Stimulated activated CD4-positive, alpha-beta T cell treated with anti-CD3 and anti-CD28 coated beads, Interleukin-1b, Interleukin-23, amount 100 ng/mL, for 4 hours (primary cell): ENCODE measurements at regions not wholly inside any gene's neighbourhood (a gene's known extent, or its start where the extent isn't known, plus 50 kb on each side); places are given as distances from the start of the nearest gene placed in this dataset.

ENCODE experiments used
- DNase-seq, 2 donors: peaks; one replicate each; pipeline ENCODE4 v3.0.0-alpha.2; 2020; ENCODE audit warnings: low read depth in 2 of 2

DNA sequence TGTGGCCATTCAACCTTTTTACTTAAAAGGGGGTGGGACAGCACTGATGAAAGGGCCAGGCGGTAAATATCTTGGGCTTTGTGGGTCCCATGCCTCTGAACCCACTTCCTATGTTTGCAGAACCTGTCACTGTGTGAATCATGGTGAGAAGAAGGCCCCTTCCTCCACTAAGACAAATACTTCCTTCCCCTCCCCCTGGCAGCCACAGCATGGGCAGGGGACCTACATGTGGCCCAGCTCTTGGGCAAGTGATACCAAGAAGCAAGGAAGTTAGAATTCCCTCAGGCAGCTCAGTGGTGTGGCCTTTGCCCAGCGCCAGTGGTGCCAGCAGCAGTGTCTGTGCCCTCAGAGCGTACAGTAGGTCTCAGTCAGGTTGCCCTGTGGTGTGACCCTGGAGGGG is 168.6 kb downstream of the TRIM33 start:
- no peak for DNase-seq

DNA sequence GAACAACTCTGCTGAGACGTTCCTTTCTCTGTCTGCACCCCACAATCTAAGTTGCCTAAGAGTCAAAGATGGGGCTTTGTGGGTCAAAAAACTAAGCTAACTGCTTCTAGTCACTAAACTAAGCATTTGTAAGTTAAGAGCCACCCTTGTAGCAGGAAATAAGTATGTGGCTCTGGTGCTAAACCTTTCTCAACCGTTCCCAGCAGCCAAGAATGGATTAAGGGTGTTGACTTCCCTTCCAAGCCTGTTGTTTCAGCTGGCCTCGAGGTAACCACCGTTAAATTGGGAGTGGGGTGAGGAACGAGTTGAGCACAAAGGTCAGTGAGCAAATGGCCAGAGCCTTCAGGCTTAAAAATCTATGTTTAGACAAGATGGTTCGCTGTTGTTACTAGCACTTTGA is 169.1 kb downstream of the TRIM33 start:
- no peak for DNase-seq

DNA sequence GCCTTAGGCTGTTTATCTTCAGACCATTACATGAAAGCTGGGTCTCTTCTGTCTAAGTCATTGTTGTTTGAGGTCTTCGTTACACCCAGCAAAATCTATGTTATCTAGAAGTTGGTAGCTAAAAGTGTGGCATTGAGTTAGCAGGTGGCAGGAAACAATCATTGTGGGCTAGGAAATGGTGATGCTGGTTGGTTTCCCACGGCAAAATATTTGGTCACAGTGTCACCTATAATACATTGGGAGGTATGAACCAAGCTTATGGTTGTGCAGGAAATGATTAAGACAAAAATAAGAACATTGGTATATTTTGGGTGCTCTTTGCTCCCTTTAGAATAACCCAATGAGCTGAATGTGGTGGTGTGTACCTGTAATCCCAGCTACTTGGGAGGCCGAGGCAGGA is 169.7 kb downstream of the TRIM33 start:
- no peak for DNase-seq

DNA sequence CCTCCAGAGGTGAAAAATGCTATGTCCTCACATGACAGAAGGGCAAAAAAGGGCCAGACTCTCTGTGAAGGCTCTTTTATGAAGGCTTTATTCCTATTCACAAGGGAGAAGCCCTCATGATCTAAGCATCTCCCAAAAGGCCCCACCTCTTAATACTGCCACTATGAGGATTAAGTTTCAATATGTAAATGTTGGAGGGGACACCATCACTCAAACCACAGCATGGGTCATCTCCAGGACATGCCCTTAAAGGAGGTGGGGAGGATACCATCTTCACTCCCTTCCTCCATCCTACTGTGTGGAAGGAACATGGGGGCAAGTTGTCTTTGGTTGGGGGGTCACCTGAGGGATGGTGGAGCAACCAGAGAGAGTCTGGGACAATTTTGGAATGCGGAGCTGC is 170.1 kb downstream of the TRIM33 start:
- DNase-seq, result no peak

DNA sequence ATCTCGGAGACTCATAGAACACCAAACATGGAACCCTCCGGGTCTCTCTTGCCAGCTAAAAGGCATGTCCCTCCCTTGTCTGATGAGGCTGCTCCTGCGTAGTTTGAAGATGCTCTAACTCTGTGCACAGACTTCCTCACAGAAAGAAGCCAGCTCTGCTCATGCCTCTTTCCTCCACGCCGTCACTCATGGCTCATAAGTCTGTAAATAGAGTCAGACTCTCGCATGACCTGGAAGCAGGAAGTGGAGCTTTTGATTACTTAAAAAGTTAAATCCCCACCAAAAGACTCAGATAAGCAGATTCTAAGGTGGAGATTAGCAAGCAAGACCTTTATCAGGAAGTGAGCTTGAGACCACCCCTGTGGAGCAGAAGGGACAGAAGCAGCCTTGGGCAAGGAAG is 171.6 kb downstream of the TRIM33 start:
- DNase-seq, result no peak

DNA sequence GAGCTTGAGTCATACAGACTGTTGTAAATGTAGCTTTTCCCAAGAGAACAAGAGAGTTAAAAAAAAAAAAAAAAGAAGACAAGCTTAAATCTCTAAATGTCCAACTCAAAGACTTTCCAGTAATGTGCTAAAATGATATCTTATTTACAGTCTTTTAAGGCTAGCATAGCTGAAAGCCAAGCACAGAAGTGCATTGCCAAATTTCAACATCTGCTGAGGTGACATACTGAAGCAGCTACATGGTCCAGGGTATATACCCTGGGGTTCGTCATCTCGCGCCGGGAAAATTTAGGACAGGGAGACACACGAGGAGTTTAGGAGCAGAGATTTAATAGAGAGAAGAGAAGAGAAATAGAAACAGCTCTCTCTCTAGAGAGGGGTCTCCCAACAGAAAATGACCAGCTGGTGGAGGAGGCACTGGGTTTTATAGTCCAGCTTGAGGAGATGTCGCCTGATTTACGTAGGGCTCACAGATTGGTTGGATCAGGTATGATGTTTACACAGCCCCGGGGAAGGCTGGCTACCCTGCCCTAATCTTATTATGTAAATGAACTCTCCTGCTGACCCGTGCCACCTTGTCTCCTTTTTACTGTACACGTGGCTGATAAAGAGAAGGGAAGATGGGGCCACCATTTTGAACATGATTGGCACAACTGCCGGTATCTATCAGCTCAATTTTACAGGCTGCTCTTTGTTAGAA is 172.7 kb downstream of the TRIM33 start:
- no peak for DNase-seq

DNA sequence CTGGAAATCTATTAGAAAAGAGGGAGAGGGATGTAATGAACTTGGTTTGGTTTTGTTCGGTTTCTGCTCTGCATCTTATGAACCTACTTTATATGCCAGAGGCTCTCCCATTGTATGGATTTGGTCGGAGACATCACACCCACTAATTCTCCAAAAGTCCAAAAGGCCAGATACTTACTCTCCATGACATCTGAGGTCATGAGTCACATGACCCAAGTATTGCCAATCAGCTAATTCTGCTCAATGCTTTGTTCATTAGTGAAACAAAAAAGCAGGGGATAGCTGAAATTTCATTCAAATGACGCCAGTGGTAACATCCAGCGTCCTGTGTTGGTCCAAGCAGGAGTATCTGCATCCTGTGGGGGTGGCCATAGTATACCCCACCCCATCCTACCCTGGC is 173.6 kb downstream of the TRIM33 start:
- no peak for DNase-seq

DNA sequence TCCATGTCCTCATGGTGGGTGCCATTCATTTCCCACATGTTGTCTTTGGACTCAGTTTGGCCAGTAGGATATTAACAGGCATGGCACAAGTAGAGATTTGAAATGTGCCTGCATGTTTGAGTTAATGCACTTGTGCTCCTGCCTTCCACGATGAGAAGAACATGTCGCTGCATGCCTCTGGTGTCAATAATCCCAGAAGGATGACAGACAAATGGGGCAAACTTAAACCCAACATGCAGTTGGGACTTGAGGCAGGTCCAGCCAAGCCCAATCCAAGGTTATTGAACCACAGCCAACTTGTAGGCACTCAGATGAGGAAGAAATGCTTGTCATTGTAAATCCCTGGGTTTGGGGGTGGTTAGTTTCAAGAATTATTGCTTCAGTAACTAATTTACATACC is 174.6 kb downstream of the TRIM33 start:
- DNase-seq, result no peak

DNA sequence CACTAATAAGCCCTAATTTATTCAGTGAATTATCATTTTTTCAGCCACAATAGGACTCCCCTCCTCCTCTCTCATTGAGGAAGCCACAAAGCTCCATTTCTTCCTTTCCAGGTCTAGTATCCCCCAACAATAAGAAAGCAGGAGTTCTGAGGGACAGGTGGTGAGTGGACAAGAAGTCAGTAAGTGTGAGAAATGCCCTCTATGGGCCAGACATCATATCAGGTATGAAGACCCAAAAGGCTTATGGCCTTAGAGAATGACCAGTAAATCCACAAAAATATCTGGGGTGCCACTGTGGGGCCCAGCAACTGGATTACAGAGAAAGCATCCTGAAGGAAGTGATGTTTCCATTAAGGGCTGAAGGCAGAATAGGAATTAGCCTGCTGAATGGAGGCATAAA is 175.7 kb downstream of the TRIM33 start:
- no peak for DNase-seq

DNA sequence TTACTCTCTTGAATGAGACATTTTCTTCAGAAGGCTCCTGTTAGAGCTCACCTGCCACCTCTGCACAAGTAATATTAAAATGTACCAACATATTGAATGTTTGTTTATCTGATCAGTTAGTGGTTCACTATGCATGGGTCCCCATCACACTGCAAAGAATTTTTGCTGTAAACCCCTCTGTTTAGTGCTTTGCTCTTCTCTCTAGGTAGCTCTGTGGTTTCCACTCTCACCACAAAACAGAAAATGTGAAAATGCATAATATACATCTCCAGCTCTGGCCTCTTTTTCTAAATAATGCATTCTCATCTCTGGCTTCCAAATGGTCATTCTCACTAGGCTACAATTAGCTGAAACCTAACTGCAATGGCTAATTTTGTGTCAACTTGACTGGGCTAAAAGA is 176.7 kb downstream of the TRIM33 start:
- no peak for DNase-seq

DNA sequence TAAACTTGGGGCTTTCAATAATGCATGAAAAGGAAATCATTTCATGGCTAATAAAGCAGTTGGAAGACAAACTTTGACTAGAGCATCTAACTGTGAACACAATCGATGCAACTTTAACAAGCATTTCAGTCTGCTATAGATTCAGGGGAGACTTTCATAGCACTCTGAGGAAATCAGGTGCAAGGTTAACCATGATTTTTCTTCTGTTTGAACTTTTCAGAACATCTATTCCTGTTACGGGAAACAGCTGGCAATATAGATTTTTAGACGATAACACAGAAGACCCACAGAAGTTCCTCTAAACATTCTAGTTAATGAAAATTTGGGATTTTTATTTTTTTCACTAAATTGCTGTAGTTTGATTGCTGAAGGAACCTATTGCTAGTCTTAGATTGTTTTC is 177.3 kb downstream of the TRIM33 start:
- no peak for DNase-seq

DNA sequence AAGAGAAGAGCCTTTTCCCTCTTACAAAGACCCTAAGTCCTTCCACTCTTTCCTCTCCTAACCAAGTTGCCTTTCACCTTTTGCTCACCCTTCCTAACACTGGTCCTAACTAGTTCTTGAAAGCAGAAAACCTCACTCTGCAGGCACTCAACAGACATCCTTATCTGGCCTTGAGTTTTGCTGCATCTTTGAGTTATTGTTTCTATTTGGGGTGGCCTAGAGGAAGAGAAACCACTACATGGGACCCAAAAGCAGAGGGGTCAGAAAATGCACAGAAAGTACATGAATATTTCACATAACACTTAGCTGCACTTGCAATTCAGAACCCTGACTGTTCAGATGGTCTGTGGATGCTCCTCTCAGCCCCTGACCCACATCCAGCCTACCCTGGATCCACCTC is 178.3 kb upstream of the SYT6 start:
- no peak for DNase-seq

DNA sequence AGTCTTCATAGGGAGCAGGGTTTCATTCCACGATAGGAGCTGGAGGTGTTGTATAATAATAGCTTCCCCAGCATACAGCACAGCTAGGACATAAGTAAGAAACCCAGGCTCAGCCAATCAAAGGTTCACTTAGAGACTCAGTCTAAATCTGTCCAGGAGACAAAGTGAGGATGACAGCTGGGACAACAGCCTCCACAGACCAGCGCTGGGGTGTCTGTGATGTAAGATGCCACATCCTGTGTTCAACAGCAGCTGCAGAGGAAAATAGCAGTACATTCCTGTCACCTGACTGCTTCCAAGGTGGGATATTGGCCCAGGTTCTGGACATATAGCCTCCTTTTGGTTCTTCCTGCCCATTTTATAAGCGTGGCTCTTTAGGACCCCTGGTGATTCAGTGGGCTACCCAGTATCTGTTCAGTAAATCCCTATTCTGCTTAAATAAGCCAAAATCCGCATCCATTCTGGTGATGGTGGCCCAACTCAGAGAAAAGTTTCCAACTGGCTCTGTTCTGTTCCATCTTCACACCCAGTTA is 176.8 kb upstream of the SYT6 start:
- no peak for DNase-seq

DNA sequence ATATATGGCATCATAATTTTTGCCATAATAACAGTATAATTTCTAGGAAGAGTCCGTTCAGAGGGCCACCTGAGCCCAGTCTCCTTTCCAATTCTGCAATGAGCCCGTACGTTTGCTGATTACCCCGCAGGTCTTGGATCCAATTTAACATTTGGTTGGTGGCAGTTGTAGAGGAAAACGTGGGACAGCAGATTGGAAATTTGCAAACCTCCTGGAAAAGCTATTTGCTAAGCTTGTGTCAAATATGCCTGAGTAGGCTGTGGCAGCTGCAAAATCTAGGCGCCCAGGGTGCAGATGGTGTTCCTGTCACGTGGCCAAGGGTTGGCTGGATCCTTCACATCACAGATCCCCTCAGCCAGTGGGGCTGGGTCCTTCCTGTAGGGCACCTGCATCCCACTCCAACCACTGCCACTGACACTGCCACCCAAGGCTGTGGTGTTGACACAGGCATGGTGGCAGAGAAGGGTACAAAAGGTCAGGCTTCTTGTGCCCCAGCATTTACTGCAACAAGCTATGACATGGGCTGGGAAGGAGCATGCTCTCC is 174.8 kb upstream of the SYT6 start:
- no peak for DNase-seq

DNA sequence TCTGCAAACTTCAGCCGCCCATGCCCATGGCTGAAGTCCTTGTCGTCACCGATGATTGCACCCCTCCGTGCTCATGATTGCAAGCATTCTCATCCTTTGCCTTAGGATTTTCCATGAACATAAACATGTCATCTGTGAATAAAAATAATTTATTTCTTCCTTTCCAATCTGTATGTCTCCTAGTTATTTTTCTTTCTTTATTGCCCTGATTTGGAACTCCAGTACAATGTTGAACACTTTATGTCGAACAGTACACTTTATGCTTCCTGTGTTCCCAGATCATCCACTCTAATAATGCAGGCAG is 170.9 kb upstream of the SYT6 start:
- DNase-seq, result no peak

DNA sequence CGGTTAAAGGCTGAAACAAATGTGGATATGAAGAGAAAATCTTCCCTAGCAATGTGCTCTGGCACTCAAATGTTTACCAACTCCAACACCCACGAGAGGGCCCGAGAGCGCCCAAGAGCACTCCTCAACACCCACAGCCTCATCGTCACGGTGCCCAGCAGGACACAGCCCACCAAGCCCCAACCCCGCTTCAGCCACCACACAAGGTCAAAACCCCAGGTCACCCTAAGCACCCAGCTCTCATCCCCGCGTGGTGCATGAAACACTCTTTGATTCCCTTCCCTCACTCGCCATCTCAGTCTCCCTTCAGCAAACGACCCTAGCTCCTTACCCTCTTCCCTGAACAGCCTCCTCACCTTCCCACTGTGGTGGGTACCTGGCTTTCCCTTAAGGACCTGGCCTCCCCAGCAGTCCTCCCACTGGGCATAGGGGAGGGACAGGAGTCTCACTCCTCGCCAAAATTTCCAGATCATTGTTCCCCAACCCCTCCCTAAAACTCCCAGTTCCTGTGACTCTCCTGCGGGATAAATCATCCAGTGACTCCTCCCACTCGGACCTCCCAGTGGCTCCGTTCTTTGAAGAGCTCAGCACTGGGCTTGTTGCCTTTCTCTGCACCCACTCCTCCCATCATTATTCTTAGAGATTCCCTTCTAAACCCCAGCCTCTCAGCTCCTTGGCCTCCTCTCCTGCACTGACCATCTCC is 170.4 kb upstream of the SYT6 start:
- no peak for DNase-seq

DNA sequence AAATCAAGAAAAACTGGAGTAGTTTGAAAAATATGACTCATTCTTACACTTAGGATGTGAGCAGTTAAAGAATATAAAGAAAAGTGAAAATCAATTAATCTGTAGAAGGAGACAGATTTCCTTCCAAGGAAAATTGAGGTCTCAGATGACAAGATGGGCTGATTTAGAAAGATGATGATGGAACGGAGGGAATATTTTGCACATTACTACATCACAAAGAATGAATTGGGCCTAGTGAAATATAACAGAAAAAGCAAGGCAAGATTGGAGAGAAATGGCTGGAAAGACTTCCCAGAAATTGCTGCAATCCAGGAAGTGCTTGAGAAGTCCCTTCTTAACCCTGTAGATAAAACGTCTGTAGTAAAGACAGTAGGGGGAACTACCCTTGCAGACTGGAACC is 169.1 kb upstream of the SYT6 start:
- DNase-seq, result no peak

DNA sequence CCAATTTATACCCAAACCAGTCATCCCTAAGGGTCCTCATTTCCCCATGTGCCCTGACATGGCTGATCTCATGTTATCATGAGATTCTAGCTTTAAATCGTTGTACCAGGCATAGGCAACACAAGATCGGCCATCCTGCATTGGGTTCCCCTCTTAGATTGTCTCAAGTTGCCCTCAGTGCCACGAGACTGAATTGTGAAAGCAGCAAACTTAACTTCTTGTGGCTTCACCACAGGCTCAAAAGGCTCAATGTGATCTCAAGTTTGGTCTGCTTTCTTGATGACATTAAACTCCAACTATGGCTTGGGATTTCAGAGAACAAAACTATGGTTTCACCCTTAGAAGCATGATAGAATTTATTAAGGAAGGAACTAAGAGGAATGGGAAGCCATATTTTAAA is 168.5 kb upstream of the SYT6 start:
- no peak for DNase-seq

DNA sequence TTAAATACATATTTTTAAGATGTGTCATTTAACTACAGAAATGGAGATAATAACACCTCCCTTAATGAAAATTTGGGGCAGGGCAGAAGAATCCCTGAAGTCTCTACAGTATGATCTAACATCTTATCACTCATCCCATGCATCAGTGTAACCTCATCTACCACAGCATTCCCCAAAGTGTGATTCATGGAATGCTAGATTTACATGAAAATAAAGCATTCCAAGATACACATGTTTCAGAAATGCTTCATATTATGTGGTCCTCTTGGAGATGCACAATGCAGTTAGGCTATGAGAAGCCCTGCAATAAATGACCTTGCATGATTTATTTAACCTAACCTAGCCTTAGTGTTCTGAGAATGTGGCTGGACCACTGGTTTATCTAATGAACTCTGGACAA is 166.9 kb upstream of the SYT6 start:
- DNase-seq, result no peak

DNA sequence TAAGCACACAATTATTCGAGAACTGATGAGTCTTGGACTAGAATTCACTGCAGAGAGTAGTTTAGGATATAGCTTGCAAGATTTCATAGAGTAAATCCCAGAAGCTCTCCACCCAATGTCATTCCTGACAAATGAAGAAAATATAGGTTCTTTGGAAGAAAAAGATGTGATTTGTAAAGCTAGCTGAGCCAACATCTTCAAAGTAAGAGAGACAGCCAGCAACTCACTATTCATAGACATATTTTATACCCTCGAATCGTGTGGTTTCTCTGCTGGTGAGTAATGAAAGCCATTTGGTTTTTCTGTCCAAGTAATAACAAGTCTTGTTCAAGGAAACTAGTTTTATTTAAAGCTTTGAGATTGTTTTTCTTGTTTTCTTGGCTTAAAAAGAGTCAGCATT is 165.7 kb upstream of the SYT6 start:
- DNase-seq, result no peak

DNA sequence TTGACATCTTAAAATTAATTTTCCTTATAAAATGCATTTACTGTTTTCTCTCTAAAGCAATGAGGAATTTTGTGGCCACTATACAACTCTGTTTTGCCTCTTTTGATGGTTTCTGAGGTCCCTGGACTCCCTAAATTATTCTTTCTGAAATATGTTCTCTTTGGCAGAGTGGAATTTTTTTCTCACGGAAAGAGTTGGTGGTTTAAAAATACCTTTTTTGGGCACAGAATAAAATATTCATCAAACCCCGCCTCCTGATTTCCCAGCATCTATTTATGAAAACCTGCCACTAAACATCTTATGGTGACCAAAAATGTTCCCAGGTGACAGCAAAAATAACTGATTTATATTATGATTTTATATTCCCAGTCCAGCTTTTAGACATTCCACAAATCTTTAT is 165.3 kb upstream of the SYT6 start:
- DNase-seq, result no peak

DNA sequence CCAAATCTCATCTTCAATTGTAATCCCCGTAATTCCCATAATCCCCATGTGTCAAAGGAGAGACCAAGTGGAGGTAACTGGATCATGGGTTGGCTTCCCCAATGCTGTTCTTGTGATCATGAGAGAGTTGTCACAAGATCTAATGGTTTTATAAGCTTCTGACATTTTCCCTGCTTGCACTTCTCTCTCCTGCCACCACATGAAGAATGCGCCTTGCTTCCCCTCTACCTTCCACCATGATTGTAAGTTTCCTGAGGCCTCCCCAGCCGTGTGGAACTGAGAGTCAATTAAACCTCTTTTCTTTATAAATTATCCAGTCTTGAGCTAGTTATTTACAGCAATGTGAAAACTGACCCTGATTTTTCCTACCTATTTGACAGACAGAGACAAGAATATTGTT is 162.5 kb upstream of the SYT6 start:
- no peak for DNase-seq

DNA sequence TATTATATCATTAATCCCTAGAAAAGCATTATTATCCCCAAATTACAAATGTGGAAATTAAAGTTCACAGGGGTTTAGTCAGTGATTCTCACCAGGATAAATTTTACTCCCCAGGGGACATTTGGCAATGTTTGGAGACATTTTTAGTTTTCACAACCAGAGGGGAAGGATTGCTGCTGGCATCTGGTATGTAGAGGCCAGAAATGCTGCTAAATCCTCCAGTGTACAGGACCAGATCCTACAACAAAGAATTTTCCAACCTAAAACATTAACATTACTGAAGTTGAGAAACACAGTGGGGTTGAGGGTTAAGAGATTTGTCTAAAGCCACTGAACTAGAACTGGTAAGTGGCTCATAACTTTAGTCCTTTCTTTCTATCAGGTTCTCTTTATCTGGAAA is 162.0 kb upstream of the SYT6 start:
- DNase-seq, result no peak

DNA sequence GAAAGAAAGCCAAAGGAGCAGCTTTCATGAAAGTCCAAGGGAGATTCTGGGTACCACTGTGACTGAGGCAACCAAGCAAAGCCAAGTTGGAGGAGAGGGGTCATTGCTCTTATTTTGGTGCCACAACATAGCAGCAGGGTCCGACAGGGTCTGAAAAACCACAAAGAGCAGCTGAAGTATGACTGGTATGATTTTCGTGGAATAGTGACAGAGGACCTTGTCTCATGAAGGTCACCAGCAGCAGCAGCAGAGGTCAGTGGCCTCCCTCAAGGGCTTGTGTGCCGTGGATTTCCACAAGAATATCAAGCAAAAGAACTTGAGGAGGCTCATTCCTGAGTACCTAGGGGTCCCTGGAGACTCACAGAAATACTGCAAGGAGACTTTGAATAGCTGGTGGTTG is 160.9 kb upstream of the SYT6 start:
- no peak for DNase-seq
